ENCODE measurements at regions not wholly inside any gene's neighbourhood (a gene's known extent, or its start where the extent isn't known, plus 50 kb on each side); places are given as distances from the start of the nearest gene placed in this dataset.
"Not testable (repeated sequence)": the region's sequence is repeated elsewhere in the genome, so short reads cannot be mapped to it uniquely, and the experiment has no call there.

DNA sequence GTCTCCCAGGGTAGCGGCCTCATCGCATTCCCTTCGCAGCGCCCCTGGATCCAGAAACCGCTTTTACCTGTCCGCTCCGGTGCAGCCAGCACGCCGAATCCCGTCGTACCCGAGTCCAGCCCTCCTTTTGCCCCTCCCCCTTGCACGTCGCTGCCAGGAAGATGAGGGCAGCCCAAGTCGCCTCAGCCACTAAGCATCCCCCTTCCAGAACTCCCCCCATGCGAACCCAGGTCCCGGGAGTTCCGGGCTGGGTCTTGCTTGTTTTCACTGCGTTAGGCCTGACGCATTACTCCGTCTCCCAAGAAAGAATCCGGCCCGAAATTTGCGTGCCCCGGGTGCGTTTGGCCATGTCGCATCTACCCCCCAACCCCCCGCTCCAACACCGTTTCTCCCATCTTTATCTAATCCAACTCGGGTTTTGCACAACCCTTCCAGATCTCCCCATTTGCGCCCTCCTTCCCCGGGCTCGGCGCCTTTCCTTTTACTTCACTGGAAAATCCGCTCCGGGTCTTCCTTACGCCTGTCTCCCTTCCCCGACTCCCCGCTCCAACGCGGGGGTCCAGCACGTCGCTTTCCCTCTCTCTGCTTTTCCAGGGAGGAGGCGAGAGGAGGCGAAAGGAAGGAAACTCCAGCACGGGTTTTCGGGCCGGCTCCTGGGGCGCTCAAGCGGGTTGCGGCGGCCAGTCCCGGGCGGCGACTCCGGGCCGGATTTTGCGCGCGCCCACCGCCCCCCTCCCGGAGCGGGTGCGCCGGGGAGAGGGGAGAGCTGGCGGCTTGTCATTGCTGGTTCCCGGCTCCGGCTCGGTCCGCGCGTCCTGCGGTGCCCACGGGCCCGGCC is 116.0 kb downstream of the CRLF3 start:
- TF ChIP-seq MEIS2, ZNF124, ZNF30 (CRISPR knock-in tag; IDR thresholded peaks at IDR 0.05): not testable (repeated sequence)
- TF ChIP-seq, protein P1, sequence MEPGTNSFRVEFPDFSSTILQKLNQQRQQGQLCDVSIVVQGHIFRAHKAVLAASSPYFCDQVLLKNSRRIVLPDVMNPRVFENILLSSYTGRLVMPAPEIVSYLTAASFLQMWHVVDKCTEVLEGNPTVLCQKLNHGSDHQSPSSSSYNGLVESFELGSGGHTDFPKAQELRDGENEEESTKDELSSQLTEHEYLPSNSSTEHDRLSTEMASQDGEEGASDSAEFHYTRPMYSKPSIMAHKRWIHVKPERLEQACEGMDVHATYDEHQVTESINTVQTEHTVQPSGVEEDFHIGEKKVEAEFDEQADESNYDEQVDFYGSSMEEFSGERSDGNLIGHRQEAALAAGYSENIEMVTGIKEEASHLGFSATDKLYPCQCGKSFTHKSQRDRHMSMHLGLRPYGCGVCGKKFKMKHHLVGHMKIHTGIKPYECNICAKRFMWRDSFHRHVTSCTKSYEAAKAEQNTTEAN (CRISPR knock-in tag; conservative IDR thresholded peaks at IDR 0.05): not testable (repeated sequence)
- TF ChIP-seq, protein P2, sequence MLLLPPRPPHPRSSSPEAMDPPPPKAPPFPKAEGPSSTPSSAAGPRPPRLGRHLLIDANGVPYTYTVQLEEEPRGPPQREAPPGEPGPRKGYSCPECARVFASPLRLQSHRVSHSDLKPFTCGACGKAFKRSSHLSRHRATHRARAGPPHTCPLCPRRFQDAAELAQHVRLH (CRISPR knock-in tag; IDR thresholded peaks at IDR 0.05; ENCODE audit: borderline replicate concordance, low read depth): not testable (repeated sequence)
